Mucosa of descending colon (tissue), 3 donors: ENCODE measurements at regions not wholly inside any gene's neighbourhood (a gene's known extent, or its start where the extent isn't known, plus 50 kb on each side); places are given as distances from the start of the nearest gene placed in this dataset.

ENCODE experiments used
- ATAC-seq: fragments of 200-7000 bp; cut with Tn5 transposase; one replicate; pipeline ENCODE4 v1.9.1; 2020; ENCODE audit warnings: mild to moderate bottlenecking, moderate library complexity
- DNase-seq, 3 donors: peaks; one replicate each; pipeline ENCODE4 v3.0.0-alpha.2; 2020
- H3K36me3 ChIP-seq: fragments of 200-600 bp; one replicate; pipeline ENCODE4 v1.8.0; 2021; ENCODE audit warnings: low read depth, mild to moderate bottlenecking
- H3K4me1 ChIP-seq: fragments of 200-600 bp; one replicate; pipeline ENCODE4 v1.8.0; 2021; ENCODE audit warnings: low read depth, mild to moderate bottlenecking
- H3K4me3 ChIP-seq: fragments of 200-600 bp; one replicate; pipeline ENCODE4 v1.8.0; 2021; ENCODE audit warnings: mild to moderate bottlenecking
- H3K9me3 ChIP-seq: fragments of 200-600 bp; one replicate; pipeline ENCODE4 v1.8.0; 2021; ENCODE audit warnings: mild to moderate bottlenecking
- intact Hi-C, 2 donors: fragments of 100-400 bp; cut with DNase I in 1 of 2; cut with micrococcal nuclease in 1 of 2; formaldehyde crosslinking; loops; one replicate each; pipeline versions ENCODE4 v1.11.0 to v1.11.1; 2022; cut with DNase I, micrococcal nuclease
- TF ChIP-seq, protein P1 (sequence below): fragments of 200-600 bp; IDR thresholded peaks from one replicate; pipeline ENCODE4 v1.8.0; 2022; ENCODE audit warnings: antibody characterized with exemption, mild to moderate bottlenecking
- donor health status: DM: no; HTN: no; CAD: no; lungs with moderate emphysema.
- donor health status: DM: no; HTN: no; CAD: no.
- donor health status: DM: no; HTN: yes; CAD: no.

DNA sequence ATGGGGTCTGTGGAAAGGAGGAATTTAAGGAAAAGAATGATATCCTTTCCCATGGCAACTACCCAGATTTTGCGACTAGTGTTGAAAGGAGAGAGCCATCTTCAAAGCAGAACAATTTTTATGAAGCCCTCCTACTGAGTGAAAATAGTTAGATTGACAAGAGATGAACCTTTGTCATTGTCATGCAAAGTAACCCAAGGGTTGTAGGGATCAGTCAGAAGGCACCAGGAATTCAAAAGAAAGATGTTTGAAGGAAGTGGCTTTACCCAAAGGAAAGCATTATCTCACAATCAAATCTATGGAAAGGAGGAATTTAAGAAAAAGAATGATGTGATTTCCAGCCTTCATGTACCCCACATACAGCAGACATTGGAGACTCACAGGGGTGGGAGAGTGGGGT is 544.4 kb downstream of the IPMK start:
- TF ChIP-seq, protein P1, sequence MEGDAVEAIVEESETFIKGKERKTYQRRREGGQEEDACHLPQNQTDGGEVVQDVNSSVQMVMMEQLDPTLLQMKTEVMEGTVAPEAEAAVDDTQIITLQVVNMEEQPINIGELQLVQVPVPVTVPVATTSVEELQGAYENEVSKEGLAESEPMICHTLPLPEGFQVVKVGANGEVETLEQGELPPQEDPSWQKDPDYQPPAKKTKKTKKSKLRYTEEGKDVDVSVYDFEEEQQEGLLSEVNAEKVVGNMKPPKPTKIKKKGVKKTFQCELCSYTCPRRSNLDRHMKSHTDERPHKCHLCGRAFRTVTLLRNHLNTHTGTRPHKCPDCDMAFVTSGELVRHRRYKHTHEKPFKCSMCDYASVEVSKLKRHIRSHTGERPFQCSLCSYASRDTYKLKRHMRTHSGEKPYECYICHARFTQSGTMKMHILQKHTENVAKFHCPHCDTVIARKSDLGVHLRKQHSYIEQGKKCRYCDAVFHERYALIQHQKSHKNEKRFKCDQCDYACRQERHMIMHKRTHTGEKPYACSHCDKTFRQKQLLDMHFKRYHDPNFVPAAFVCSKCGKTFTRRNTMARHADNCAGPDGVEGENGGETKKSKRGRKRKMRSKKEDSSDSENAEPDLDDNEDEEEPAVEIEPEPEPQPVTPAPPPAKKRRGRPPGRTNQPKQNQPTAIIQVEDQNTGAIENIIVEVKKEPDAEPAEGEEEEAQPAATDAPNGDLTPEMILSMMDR: no peak
- H3K4me3 ChIP-seq: no peak overlapping the region
- no peaks in the 10 kb centered on the region for H3K4me1 ChIP-seq
- no peaks in the 10 kb centered on the region for H3K36me3 ChIP-seq
- intact Hi-C loops: no loop called here
- H3K9me3 ChIP-seq: no peaks in the 10 kb centered on the region
- ATAC-seq (no peak), DNase-seq (no peak)

DNA sequence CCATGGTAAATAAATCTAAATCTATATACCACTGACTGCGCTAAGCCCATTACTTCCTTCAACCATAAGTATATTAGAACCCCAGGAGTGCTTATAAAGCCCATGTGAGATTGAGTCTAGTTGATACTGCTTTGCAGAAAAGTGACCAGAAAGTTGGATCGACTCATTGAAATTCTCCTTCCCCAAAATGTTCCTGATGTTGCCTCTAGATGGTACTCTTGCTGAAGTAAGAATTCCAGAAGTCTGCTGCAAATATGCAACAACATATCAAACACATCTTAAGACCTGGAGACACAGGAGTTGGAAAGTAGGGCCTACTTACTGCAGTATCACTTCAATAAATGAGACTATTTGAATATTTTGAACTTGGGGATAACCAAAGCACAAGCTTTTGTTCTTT is 550.8 kb downstream of the IPMK start:
- DNase-seq: no peak
- Histone ChIP-seq H3K36me3 (no peaks in the 10 kb centered on the region), H3K4me1 (no peaks in the 10 kb centered on the region), H3K9me3 (no peaks in the 10 kb centered on the region), H3K4me3 (no peak overlapping the region)
- no peak for ATAC-seq
- intact Hi-C loops: no loop called here
- TF ChIP-seq, protein P1: no peak

DNA sequence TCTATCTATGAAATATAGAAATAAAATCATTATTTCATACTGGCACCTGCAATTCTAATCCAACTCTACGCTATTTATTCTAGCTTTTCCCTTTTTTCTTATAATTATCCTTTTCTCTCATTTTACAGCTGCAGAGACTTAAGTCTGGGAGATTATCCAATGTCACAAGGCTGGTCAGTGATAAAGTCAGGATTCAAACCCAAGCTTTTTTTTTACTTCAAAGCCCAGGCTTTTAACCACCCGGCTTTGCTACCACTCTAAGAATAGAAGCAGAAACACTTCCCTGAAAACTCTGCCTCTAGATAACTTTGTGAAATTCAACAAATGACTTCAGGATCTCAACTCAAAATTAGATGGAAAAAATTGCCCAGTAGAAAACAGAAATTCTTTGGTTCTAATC is 552.5 kb downstream of the IPMK start:
- intact Hi-C loops: no loop called here
- DNase-seq: no peak
- Histone ChIP-seq H3K4me1 (no peaks in the 10 kb centered on the region), H3K4me3 (no peak overlapping the region), H3K9me3 (no peaks in the 10 kb centered on the region), H3K36me3 (no peaks in the 10 kb centered on the region)
- TF ChIP-seq, protein P1: no peak
- ATAC-seq: no peak

DNA sequence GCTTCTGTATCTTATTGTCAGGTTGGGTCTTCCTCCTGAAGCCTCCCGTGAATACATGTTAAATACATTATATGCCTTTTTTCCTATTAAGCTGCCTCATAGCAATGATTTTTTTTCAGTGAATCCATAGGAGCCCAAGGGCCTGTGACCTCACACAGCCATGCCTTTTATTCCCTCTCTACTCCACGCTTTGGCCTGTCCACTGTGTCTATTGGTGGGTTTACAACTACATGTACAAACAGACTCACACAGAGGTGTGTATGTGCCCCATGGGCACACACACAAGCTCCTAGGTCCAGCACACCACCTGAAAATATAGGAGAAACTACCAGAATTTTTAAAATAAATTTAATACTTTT is 560.4 kb downstream of the IPMK start:
- intact Hi-C loops: no loop called here
- TF ChIP-seq, protein P1: no peak
- no peak for ATAC-seq

DNA sequence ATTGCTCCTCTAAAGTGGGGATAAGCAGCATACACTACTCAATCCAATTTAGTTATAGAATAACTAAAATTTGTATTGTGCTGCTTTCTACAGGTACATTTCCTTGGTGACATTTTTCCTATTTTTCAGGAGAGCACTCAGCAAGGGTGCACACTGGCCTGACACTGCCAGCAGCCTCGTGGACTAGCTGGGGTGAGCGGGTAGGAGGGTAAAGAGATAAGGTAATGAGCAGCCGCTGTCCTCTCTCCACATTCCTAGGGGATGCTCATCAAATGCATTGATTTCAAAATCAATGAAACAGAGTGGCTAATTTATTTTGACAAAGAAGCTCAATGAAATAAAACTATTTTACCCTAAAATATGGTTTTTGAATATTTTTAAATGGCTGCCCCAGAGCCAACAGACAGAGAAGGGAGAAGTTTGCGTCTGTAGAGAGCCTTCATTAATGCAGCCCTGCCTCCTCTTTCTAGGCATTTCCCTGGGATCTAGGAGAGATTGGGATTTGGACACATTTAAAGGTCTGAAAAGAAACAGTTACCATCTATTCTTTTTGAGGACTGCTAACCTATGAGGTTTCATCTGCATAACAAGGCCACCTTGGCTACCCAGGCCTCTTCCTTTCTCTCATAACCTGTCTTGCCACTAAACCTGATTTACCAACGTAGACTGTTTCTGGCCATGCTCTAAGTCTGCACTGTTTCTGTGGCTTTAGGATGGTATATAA is 561.0 kb downstream of the IPMK start:
- no peaks in the 10 kb centered on the region for H3K36me3 ChIP-seq
- no peak for DNase-seq
- H3K4me1 ChIP-seq: no peaks in the 10 kb centered on the region
- H3K9me3 ChIP-seq: no peaks in the 10 kb centered on the region
- no peak for ATAC-seq
- intact Hi-C loops: no loop called here
- no peak overlapping the region for H3K4me3 ChIP-seq
- TF ChIP-seq, protein P1: no peak

More for the DNA sequence above, 560.4 kb downstream of the IPMK start:
- DNase-seq: no peak
- no peaks in the 10 kb centered on the region for H3K9me3 ChIP-seq
- no peaks in the 10 kb centered on the region for H3K36me3 ChIP-seq
- no peaks in the 10 kb centered on the region for H3K4me1 ChIP-seq
- no peak overlapping the region for H3K4me3 ChIP-seq

DNA sequence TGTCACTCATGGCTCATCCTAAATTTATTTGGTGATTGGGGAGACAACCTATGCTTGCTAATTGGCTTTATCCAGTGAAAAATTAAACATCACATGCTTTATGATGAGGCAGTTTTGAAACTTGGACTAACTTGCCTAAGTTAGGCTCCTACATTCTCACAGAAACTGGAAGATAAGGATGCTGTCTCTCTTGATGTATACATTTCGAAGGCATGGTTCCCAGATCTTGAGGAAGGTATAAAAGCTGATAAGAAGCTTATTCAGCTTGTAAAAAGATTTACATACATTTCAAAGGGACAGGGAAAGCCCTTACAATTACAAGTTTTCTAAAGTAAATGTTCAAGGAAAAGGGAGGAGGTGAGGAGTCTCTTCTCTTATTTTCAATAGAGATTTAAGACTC is 561.7 kb downstream of the IPMK start:
- H3K4me3 ChIP-seq: no peak overlapping the region
- no peaks in the 10 kb centered on the region for H3K4me1 ChIP-seq
- DNase-seq (no peak), ATAC-seq (no peak)
- H3K36me3 ChIP-seq: no peaks in the 10 kb centered on the region
- TF ChIP-seq, protein P1: no peak
- H3K9me3 ChIP-seq: no peaks in the 10 kb centered on the region
- intact Hi-C loops: no loop called here
